K562 (cell line): ENCODE measurements at regions not wholly inside any gene's neighbourhood (a gene's known extent, or its start where the extent isn't known, plus 50 kb on each side); places are given as distances from the start of the nearest gene placed in this dataset.

Source experiments
- ATAC-seq: fragments of 200-7000 bp; cut with Tn5 transposase; 3 replicates; pipeline ENCODE4 v1.9.1; 2020; ENCODE audit warnings: moderate library complexity
- BruUV-seq: library from RNA; stranded (reverse); fragments of 400-500 nt; replicated peaks from 2 replicates; lab custom pipeline; 2021; lab: Mats Ljungman, UMichigan
- CTCF ChIA-PET: fragments of 300-600 bp; formaldehyde crosslinking; extraction: SDS; loops from one replicate; lab custom pipeline; 2021; ENCODE audit warnings: low intra/inter-chr PET ratio; lab: Yijun Ruan, JAX
- POLR2A ChIA-PET: fragments of 300-600, 350-650 bp; sonication (Branson Sonifier 250); formaldehyde crosslinking; extraction: SDS; loops from one replicate; lab custom pipeline; 2021; ENCODE audit warnings: antibody characterized with exemption, inconsistent platforms; lab: Yijun Ruan, JAX
- DNase-seq, 4 experiments: peaks; one replicate each; pipeline versions ENCODE4 v3.0.0 to v3.0.0-alpha.2; 2011 to 2018; ENCODE audit warnings: low spot score in 3 of 4, mixed read lengths in 3 of 4; ENCODE audit errors: extremely low read depth in 1 of 4
- FAIRE-seq: peaks from 2 replicates; lab custom pipeline; 2011; peaks lifted over from hg19 to GRCh38; lab: Jason Lieb, UNC
- H2AFZ ChIP-seq: 2 replicates; pipeline ENCODE4 v1.6.0; 2011; ENCODE audit warnings: low read depth, low read length, control low read depth, inconsistent platforms
- H3K27ac ChIP-seq: fragments of 200-600 bp; 3 replicates; pipeline ENCODE4 v1.8.0; 2011; ENCODE audit warnings: low read depth, mild to moderate bottlenecking, control low read depth, inconsistent platforms, low read length, moderate library complexity, mixed read lengths; ENCODE audit errors: extremely low read depth
- H3K27me3 ChIP-seq, 2 experiments: fragments of 300-600 bp in 1 of 2; 2 replicates in 1 of 2; 3 replicates in 1 of 2; pipeline versions ENCODE4 v1.6.0 to v1.8.0; 2011; ENCODE audit warnings: inconsistent platforms in 2 of 2, low read length in 2 of 2, mild to moderate bottlenecking in 1 of 2, mixed read lengths in 1 of 2, moderate library complexity in 1 of 2; ENCODE audit not compliant: control insufficient read depth in 2 of 2, insufficient read depth in 2 of 2
- H3K36me3 ChIP-seq: fragments of 300-600 bp; 3 replicates; pipeline ENCODE4 v1.8.0; 2011; ENCODE audit warnings: mild to moderate bottlenecking, low read length, inconsistent platforms; ENCODE audit not compliant: control insufficient read depth, insufficient read depth
- H3K4me1 ChIP-seq, 2 experiments: fragments of 200-600 bp in 1 of 2; replicated peaks in 1 of 2; 2 replicates in 1 of 2; 3 replicates in 1 of 2; pipeline versions ENCODE4 v1.5.1 to v1.8.0; 2011; ENCODE audit warnings: inconsistent platforms in 2 of 2, low read length in 2 of 2, mild to moderate bottlenecking in 1 of 2, mixed read lengths in 1 of 2, moderate library complexity in 1 of 2; ENCODE audit not compliant: control insufficient read depth in 2 of 2, insufficient read depth in 2 of 2
- H3K4me2 ChIP-seq: 2 replicates; pipeline ENCODE4 v1.6.1; 2011; ENCODE audit warnings: low read length, control low read depth, inconsistent platforms, mixed read lengths; ENCODE audit not compliant: insufficient read depth
- H3K4me3 ChIP-seq: fragments of 200-600 bp; sonication (generic), shearing (Covaris generic); 2 replicates; pipeline ENCODE4 v1.5.1; 2016; ENCODE audit warnings: control low read depth, inconsistent platforms
- H3K79me2 ChIP-seq: fragments of 200-600 bp; 3 replicates; pipeline ENCODE4 v1.8.0; 2011; ENCODE audit warnings: low read length, inconsistent platforms; ENCODE audit not compliant: control insufficient read depth, insufficient read depth
- H3K9ac ChIP-seq, 2 experiments: 2 replicates each; pipeline versions ENCODE4 v1.6.0 to v1.6.1; 2011; ENCODE audit warnings: low read depth in 2 of 2, low read length in 2 of 2, control low read depth in 1 of 2, inconsistent platforms in 1 of 2, mild to moderate bottlenecking in 1 of 2, mixed read lengths in 1 of 2; ENCODE audit not compliant: insufficient read depth in 1 of 2
- H3K9me1 ChIP-seq: one replicate; pipeline ENCODE4 v1.6.0; 2011; ENCODE audit warnings: inconsistent platforms, mild to moderate bottlenecking, low read length, moderate library complexity; ENCODE audit not compliant: control insufficient read depth, insufficient read depth
- H3K9me3 ChIP-seq: replicated peaks from 2 replicates; pipeline ENCODE4 v1.5.1; 2011; ENCODE audit warnings: low read depth, low read length, inconsistent platforms; ENCODE audit not compliant: control insufficient read depth, insufficient read depth
- H4K20me1 ChIP-seq: replicated peaks from 2 replicates; pipeline ENCODE4 v1.6.1; 2011; ENCODE audit warnings: low read length, inconsistent platforms, mixed read lengths; ENCODE audit not compliant: control insufficient read depth, insufficient read depth
- JUNB ChIP-seq: fragments of 450-650 bp; formaldehyde crosslinking; conservative IDR thresholded peaks from 2 replicates; pipeline ENCODE4 v1.4.0; 2020; ENCODE audit warnings: mild to moderate bottlenecking
- KLF16 ChIP-seq: IDR thresholded peaks from 2 replicates; pipeline ENCODE4 v1.6.1; 2016; ENCODE audit warnings: antibody characterized with exemption
- MLLT1 ChIP-seq, 2 experiments: fragments of 450-650 bp; IDR thresholded peaks; 2 replicates each; pipeline ENCODE4 v1.6.1; 2016
- MYBL2 ChIP-seq, 2 experiments: fragments of 450-650 bp in 1 of 2; sonication (generic) in 1 of 2; formaldehyde crosslinking in 1 of 2; IDR thresholded peaks; 2 replicates each; pipeline versions ENCODE4 v1.6.1 to v1.8.1; 2017 to 2022; ENCODE audit warnings: borderline replicate concordance in 1 of 2, inconsistent platforms in 1 of 2, low read depth in 1 of 2, mild to moderate bottlenecking in 1 of 2, missing genetic modification reagents in 1 of 2, moderate library complexity in 1 of 2
- NONO ChIP-seq, 2 experiments: fragments of 200-400 bp in 1 of 2; fragments of 450-650 bp in 1 of 2; formaldehyde crosslinking in 1 of 2; IDR thresholded peaks; 2 replicates each; pipeline ENCODE4 v1.6.1; 2017; ENCODE audit warnings: low read depth in 2 of 2, mild to moderate bottlenecking in 2 of 2, moderate library complexity in 2 of 2, low read length in 1 of 2
- POLR3G ChIP-seq: IDR thresholded peaks from 2 replicates; pipeline ENCODE4 v1.6.1; 2011; ENCODE audit not compliant: insufficient read length, insufficient replicate concordance; ENCODE audit errors: extremely low read depth
- SAP30 ChIP-seq: fragments of 200-600 bp; sonication (generic); IDR thresholded peaks from 2 replicates; pipeline ENCODE4 v1.6.1; 2012; ENCODE audit warnings: borderline replicate concordance, low read depth, mild to moderate bottlenecking, moderate library complexity, low read length, control low read depth, inconsistent platforms; ENCODE audit not compliant: insufficient read depth, poor library complexity, severe bottlenecking
- SP2 ChIP-seq: IDR thresholded peaks from 2 replicates; pipeline ENCODE4 v1.6.1; 2011; ENCODE audit warnings: mild to moderate bottlenecking, low read depth, low read length, moderate library complexity; ENCODE audit not compliant: poor library complexity, severe bottlenecking; ENCODE audit errors: extremely low read depth
- SRF ChIP-seq, 2 experiments: fragments of 250-450, 450-650 bp in 1 of 2; sonication (Bioruptor Pico) in 1 of 2; sonication (generic) in 1 of 2; formaldehyde crosslinking; IDR thresholded peaks; 2 replicates each; pipeline versions ENCODE4 v1.5.0 to v1.5.1; 2020 to 2022; ENCODE audit warnings: mild to moderate bottlenecking in 1 of 2, missing genetic modification reagents in 1 of 2
- ZBTB17 ChIP-seq: fragments of 450-650 bp; formaldehyde crosslinking; IDR thresholded peaks from 2 replicates; pipeline ENCODE4 v1.4.0; 2020; ENCODE audit warnings: mild to moderate bottlenecking
- ZNF224 ChIP-seq: sonication (generic); formaldehyde crosslinking; IDR thresholded peaks from 2 replicates; pipeline ENCODE4 v1.8.0; 2022; ENCODE audit warnings: mild to moderate bottlenecking, missing genetic modification reagents
- ZNF354B ChIP-seq: fragments of 250-450 bp; sonication (Bioruptor Pico); IDR thresholded peaks from 2 replicates; pipeline ENCODE4 v1.4.0; 2020
- ZNF717 ChIP-seq: fragments of 250-450 bp; sonication (Bioruptor Pico); IDR thresholded peaks from 2 replicates; pipeline ENCODE4 v1.5.0; 2021
- in situ Hi-C: fragments of 300-500 bp; cut with MboI; formaldehyde crosslinking; loops from 4 replicates; pipeline ENCODE4 v1.15.0; 2018; ENCODE audit warnings: inconsistent platforms, mixed read lengths
- intact Hi-C: fragments of 100-400 bp; cut with micrococcal nuclease; formaldehyde crosslinking; loops from 2 replicates; pipeline ENCODE4 v1.14.2; 2022
- TF ChIP-seq, protein P1 (sequence below): fragments of 250-450 bp; sonication (Bioruptor Pico); IDR thresholded peaks from 2 replicates; pipeline ENCODE4 v1.9.0; 2021; ENCODE audit warnings: mild to moderate bottlenecking, inconsistent platforms
- TF ChIP-seq, protein P2 (sequence below), 2 experiments: fragments of 250-450 bp in 1 of 2; fragments of 450-650 bp in 1 of 2; sonication (Bioruptor Pico) in 1 of 2; IDR thresholded peaks; 2 replicates each; pipeline versions ENCODE4 v1.6.1 to v1.8.0; 2016 to 2021; ENCODE audit warnings: mild to moderate bottlenecking in 2 of 2, moderate library complexity in 2 of 2, missing compliant biosample characterization in 1 of 2, missing genetic modification characterization in 1 of 2

DNA sequence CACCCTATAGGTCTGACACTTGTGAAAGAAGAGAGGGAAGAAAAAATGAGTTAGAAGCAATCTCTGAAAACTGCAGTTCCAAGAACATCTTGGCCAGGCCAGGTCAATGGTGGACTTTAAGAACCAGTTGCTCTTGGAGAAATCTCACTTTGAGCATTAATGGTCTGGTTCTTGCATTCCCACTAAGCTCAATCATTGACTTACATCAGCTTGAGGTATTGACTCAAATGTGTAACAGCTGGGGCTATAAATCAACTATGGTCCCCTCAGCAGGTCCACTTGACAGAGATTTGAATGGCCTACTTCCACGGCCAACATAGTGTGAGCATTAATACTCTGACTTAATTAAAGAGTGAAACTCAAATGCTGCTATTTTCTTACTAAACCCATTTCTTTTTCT lies 357.8 kb upstream of the RGMB start (continued):
- TF ChIP-seq MYBL2 (IDR thresholded peaks at IDR 0.05; ENCODE audit: low read depth) (no peak), MYBL2 (CRISPR knock-in tag; IDR thresholded peaks at IDR 0.05; ENCODE audit: borderline replicate concordance) (no peak), NONO (IDR thresholded peaks at IDR 0.05; ENCODE audit: low read depth in 2 of 2, low read length in 1 of 2) (no peak), MLLT1 (IDR thresholded peaks at IDR 0.05) (no peak), KLF16 (no peak)
- TF ChIP-seq, protein P1, sequence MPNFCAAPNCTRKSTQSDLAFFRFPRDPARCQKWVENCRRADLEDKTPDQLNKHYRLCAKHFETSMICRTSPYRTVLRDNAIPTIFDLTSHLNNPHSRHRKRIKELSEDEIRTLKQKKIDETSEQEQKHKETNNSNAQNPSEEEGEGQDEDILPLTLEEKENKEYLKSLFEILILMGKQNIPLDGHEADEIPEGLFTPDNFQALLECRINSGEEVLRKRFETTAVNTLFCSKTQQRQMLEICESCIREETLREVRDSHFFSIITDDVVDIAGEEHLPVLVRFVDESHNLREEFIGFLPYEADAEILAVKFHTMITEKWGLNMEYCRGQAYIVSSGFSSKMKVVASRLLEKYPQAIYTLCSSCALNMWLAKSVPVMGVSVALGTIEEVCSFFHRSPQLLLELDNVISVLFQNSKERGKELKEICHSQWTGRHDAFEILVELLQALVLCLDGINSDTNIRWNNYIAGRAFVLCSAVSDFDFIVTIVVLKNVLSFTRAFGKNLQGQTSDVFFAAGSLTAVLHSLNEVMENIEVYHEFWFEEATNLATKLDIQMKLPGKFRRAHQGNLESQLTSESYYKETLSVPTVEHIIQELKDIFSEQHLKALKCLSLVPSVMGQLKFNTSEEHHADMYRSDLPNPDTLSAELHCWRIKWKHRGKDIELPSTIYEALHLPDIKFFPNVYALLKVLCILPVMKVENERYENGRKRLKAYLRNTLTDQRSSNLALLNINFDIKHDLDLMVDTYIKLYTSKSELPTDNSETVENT (CRISPR knock-in tag), result no peak
- TF ChIP-seq, all 486 proteins: peak for 0

GRCh38 chr5:98416541-98416940 lies 356.9 kb upstream of the RGMB start:
- Histone ChIP-seq H3K4me1 (no peaks in the 10 kb centered on the region), H3K9me3 (no peaks in the 10 kb centered on the region), H3K9me1 (no peaks in the 10 kb centered on the region), H3K79me2 (no peaks in the 10 kb centered on the region), H4K20me1 (no peaks in the 10 kb centered on the region), H3K4me2 (no peak overlapping the region), H2AFZ (no peak overlapping the region)
- in situ Hi-C loops, result no loop called here
- CTCF ChIA-PET, result no interaction called here
- intact Hi-C loops, result no loop called here
- ATAC-seq (no peak), DNase-seq (no peak)
- BruUV-seq, result no TSS peak
- TF ChIP-seq, protein P2, sequence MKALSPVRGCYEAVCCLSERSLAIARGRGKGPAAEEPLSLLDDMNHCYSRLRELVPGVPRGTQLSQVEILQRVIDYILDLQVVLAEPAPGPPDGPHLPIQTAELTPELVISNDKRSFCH (CRISPR knock-in tag; IDR thresholded peaks at IDR 0.05), result no peak
- TF ChIP-seq, protein P2 (tag; IDR thresholded peaks at IDR 0.05), result no peak
- TF ChIP-seq JUNB (no peak), POLR3G (no peak), SP2 (no peak), ZNF717 (CRISPR knock-in tag) (no peak), ZNF354B (CRISPR knock-in tag) (no peak), SAP30 (no peak), ZNF224 (CRISPR knock-in tag) (no peak), ZBTB17 (CRISPR knock-in tag) (no peak), SRF (CRISPR knock-in tag; IDR thresholded peaks at IDR 0.05) (no peak)
- TF ChIP-seq, all 486 proteins: peak for 0
- FAIRE-seq, result no peak
- Histone ChIP-seq H3K36me3 (no peaks in the 10 kb centered on the region), H3K27me3 (no peaks in the 10 kb centered on the region), H3K4me3 (no peak overlapping the region), H3K27ac (no peak overlapping the region), H3K9ac (no peak overlapping the region)
- POLR2A ChIA-PET, result no interaction called here
